ENCODE measurements at regions not wholly inside any gene's neighbourhood (a gene's known extent, or its start where the extent isn't known, plus 50 kb on each side); places are given as distances from the start of the nearest gene placed in this dataset.

DNA sequence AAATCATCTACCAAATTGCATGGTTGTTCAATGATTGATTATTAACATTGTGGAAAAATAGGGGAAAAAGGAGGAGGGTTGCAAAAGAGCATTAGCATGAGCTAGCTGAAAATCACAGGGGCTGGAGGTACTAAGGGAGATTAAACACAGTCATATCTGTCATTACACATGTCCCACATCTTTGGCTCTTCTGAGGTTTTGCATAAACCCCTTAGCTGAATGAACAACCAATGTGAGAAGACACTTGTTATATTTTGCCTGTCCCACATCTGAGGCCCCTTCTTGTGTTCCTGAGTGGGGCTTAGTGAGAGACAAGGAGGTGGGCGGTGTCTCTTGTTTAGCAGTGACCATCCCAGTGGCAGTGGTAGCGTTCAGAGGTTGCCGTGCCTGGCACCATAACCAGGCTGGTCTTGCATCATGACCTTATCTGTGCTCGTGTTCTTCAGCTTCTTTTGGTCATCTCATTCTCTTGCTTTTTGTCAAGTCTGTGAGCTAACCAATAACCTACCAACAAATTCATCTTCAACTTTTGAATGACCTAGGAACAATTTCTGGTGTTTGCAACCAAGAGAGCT, 95.6 kb downstream of the MID1IP1 start:
- no peaks in the 10 kb centered on the region for H3K9me2 ChIP-seq
- H2AFZ ChIP-seq (ENCODE audit: low read depth): no peak overlapping the region
- no peaks in the 10 kb centered on the region; a peak in 1 of 4 replicates for H3K4me1 ChIP-seq (ENCODE audit: control insufficient read depth in 1 of 2, insufficient read depth in 2 of 2, low read depth in 1 of 2, low read length in 1 of 2)
- no peak overlapping the region for H3K9ac ChIP-seq
- no peaks in the 10 kb centered on the region for H3K36me3 ChIP-seq (replicated peaks in 1 of 2; ENCODE audit: control insufficient read depth in 1 of 2, insufficient read depth in 2 of 2, low read length in 1 of 2)
- no peak overlapping the region for H3K4me2 ChIP-seq
- H3K79me2 ChIP-seq (ENCODE audit: insufficient read depth): no peaks in the 10 kb centered on the region
- ChIA-PET CTCF (no interaction called here), POLR2A (interaction anchor here (0.5 kb wide), 1 partner anchor 96 kb away, joined by 3 read pairs; no protein-coding TSS in a partner anchor)
- no peak overlapping the region for H3K4me3 ChIP-seq (ENCODE audit: low read depth in 2 of 2, low read length in 1 of 2)
- no peaks in the 10 kb centered on the region for H4K20me1 ChIP-seq (ENCODE audit: insufficient read depth)
- WGBS (ENCODE audit: low lambda C conversion rate): 20% methylated on average over 4 of the region's 4 CpGs
- TF ChIP-seq FOSL2 (IDR thresholded peaks at IDR 0.05; ENCODE audit: borderline replicate concordance, low read depth): no peak
- TF ChIP-seq TEAD4 (IDR thresholded peaks at IDR 0.05; ENCODE audit: borderline replicate concordance, insufficient read depth): no peak
- no peak for TF ChIP-seq MXI1 (IDR thresholded peaks at IDR 0.05; ENCODE audit: low read depth, low read length)
- no peak for TF ChIP-seq EP300 (IDR thresholded peaks at IDR 0.05; ENCODE audit: borderline replicate concordance in 1 of 2, low read depth in 1 of 2, low read length in 1 of 2)
- TF ChIP-seq FOXJ3 (CRISPR knock-in tag; IDR thresholded peaks at IDR 0.05): no peak
- TF ChIP-seq, protein P1, sequence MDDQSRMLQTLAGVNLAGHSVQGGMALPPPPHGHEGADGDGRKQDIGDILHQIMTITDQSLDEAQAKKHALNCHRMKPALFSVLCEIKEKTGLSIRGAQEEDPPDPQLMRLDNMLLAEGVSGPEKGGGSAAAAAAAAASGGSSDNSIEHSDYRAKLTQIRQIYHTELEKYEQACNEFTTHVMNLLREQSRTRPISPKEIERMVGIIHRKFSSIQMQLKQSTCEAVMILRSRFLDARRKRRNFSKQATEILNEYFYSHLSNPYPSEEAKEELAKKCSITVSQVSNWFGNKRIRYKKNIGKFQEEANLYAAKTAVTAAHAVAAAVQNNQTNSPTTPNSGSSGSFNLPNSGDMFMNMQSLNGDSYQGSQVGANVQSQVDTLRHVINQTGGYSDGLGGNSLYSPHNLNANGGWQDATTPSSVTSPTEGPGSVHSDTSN (IDR thresholded peaks at IDR 0.05): no peak
- no peak for TF ChIP-seq RXRA (IDR thresholded peaks at IDR 0.05; ENCODE audit: borderline replicate concordance, low read depth)
- no peak overlapping the region for H3K27ac ChIP-seq (ENCODE audit: low read depth in 2 of 2, low read length in 1 of 2)
- DNase-seq: no peak
- H3K9me3 ChIP-seq: no peaks in the 10 kb centered on the region
- no peaks in the 10 kb centered on the region for H3F3A ChIP-seq (replicated peaks; ENCODE audit: insufficient read depth)
- H3K27me3 ChIP-seq (ENCODE audit: insufficient read depth): no peaks in the 10 kb centered on the region

DNA sequence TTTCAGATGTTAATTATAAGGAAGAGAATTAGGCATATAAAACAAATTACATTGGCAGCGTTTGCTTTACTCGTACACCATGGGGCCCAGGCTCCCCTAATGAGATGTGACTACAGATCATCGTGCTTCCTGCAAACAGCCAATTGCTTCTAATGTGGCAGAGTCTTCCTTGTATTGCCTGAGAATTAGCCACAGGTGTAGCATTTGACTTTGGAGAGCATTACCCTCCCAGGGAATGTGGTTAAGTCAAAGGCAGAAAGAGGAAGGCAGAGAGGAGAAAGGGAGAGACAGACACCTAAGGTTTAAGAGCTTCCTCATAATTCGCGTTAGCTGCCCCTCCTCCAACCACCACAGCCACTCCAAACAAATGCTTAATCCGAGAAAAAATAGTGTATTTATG, 97.0 kb downstream of the MID1IP1 start:
- H3K9me3 ChIP-seq: no peaks in the 10 kb centered on the region
- H3K4me2 ChIP-seq: no peak overlapping the region
- H3K27me3 ChIP-seq (ENCODE audit: insufficient read depth): peaks cover 4% of the 10 kb centered on the region; the same call in 1 of the 2 replicates
- DNase-seq: no peak
- H3F3A ChIP-seq (replicated peaks; ENCODE audit: insufficient read depth): no peaks in the 10 kb centered on the region
- no peaks in the 10 kb centered on the region for H3K79me2 ChIP-seq (ENCODE audit: insufficient read depth)
- TF ChIP-seq EZH2phosphoT487 (IDR thresholded peaks at IDR 0.05; ENCODE audit: borderline replicate concordance, low read depth) (no peak), ELF1 (IDR thresholded peaks at IDR 0.05) (no peak), GATA2 (CRISPR knock-in tag; IDR thresholded peaks at IDR 0.05) (no peak), SIN3A (IDR thresholded peaks at IDR 0.05; ENCODE audit: borderline replicate concordance, low read depth, low read length) (no peak), MEF2A (IDR thresholded peaks at IDR 0.05; ENCODE audit: borderline replicate concordance, low read depth) (no peak), YY1 (IDR thresholded peaks at IDR 0.05; ENCODE audit: low read depth) (no peak), EP300 (IDR thresholded peaks at IDR 0.05; ENCODE audit: borderline replicate concordance in 1 of 2, low read depth in 1 of 2, low read length in 1 of 2) (no peak)
- TF ChIP-seq, protein P2, sequence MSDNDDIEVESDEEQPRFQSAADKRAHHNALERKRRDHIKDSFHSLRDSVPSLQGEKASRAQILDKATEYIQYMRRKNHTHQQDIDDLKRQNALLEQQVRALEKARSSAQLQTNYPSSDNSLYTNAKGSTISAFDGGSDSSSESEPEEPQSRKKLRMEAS (IDR thresholded peaks at IDR 0.05; ENCODE audit: low read depth): no peak
- TF ChIP-seq, protein P1 (IDR thresholded peaks at IDR 0.05): no peak
- TF ChIP-seq, protein P3, sequence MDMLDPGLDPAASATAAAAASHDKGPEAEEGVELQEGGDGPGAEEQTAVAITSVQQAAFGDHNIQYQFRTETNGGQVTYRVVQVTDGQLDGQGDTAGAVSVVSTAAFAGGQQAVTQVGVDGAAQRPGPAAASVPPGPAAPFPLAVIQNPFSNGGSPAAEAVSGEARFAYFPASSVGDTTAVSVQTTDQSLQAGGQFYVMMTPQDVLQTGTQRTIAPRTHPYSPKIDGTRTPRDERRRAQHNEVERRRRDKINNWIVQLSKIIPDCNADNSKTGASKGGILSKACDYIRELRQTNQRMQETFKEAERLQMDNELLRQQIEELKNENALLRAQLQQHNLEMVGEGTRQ (IDR thresholded peaks at IDR 0.05; ENCODE audit: borderline replicate concordance, low read depth, low read length): no peak
- TF ChIP-seq, protein P4, sequence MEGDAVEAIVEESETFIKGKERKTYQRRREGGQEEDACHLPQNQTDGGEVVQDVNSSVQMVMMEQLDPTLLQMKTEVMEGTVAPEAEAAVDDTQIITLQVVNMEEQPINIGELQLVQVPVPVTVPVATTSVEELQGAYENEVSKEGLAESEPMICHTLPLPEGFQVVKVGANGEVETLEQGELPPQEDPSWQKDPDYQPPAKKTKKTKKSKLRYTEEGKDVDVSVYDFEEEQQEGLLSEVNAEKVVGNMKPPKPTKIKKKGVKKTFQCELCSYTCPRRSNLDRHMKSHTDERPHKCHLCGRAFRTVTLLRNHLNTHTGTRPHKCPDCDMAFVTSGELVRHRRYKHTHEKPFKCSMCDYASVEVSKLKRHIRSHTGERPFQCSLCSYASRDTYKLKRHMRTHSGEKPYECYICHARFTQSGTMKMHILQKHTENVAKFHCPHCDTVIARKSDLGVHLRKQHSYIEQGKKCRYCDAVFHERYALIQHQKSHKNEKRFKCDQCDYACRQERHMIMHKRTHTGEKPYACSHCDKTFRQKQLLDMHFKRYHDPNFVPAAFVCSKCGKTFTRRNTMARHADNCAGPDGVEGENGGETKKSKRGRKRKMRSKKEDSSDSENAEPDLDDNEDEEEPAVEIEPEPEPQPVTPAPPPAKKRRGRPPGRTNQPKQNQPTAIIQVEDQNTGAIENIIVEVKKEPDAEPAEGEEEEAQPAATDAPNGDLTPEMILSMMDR (IDR thresholded peaks at IDR 0.05): no peak
- TF ChIP-seq, protein P5, sequence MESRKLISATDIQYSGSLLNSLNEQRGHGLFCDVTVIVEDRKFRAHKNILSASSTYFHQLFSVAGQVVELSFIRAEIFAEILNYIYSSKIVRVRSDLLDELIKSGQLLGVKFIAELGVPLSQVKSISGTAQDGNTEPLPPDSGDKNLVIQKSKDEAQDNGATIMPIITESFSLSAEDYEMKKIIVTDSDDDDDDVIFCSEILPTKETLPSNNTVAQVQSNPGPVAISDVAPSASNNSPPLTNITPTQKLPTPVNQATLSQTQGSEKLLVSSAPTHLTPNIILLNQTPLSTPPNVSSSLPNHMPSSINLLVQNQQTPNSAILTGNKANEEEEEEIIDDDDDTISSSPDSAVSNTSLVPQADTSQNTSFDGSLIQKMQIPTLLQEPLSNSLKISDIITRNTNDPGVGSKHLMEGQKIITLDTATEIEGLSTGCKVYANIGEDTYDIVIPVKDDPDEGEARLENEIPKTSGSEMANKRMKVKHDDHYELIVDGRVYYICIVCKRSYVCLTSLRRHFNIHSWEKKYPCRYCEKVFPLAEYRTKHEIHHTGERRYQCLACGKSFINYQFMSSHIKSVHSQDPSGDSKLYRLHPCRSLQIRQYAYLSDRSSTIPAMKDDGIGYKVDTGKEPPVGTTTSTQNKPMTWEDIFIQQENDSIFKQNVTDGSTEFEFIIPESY (IDR thresholded peaks at IDR 0.05; ENCODE audit: borderline replicate concordance, low read depth): no peak
- H3K4me1 ChIP-seq (ENCODE audit: control insufficient read depth in 1 of 2, insufficient read depth in 2 of 2, low read depth in 1 of 2, low read length in 1 of 2): no peaks in the 10 kb centered on the region; a peak in 1 of 4 replicates
- H3K9me2 ChIP-seq: no peaks in the 10 kb centered on the region
- 39% methylated on average over 6 of the region's 6 CpGs for WGBS (ENCODE audit: low lambda C conversion rate)
- CTCF ChIA-PET: no interaction called here
- POLR2A ChIA-PET: no interaction called here
- no peaks in the 10 kb centered on the region for H3K36me3 ChIP-seq (replicated peaks in 1 of 2; ENCODE audit: control insufficient read depth in 1 of 2, insufficient read depth in 2 of 2, low read length in 1 of 2)
- no peak overlapping the region for H3K27ac ChIP-seq (ENCODE audit: low read depth in 2 of 2, low read length in 1 of 2)
- H3K4me3 ChIP-seq (ENCODE audit: low read depth in 2 of 2, low read length in 1 of 2): no peak overlapping the region
- no peaks in the 10 kb centered on the region for H4K20me1 ChIP-seq (ENCODE audit: insufficient read depth)
- no peak overlapping the region for H3K9ac ChIP-seq
- H2AFZ ChIP-seq (ENCODE audit: low read depth): no peak overlapping the region
